Fibroblast of mammary gland (primary cell): ENCODE measurements at regions not wholly inside any gene's neighbourhood (a gene's known extent, or its start where the extent isn't known, plus 50 kb on each side); places are given as distances from the start of the nearest gene placed in this dataset.

ENCODE experiments used
- DNase-seq: peaks from one replicate; pipeline ENCODE4 v3.0.0-alpha.2; 2010; ENCODE audit warnings: low read depth
- H3K4me3 ChIP-seq: 2 replicates; pipeline ENCODE4 v1.5.1; 2011; ENCODE audit warnings: low read depth, mild to moderate bottlenecking, low read length, moderate library complexity; ENCODE audit not compliant: control insufficient read depth
- TF ChIP-seq, protein P1 (sequence below): conservative IDR thresholded peaks from 2 replicates; pipeline ENCODE4 v1.5.1; 2011; ENCODE audit warnings: low read depth, low read length, inconsistent platforms; ENCODE audit not compliant: control insufficient read depth, insufficient read depth

DNA sequence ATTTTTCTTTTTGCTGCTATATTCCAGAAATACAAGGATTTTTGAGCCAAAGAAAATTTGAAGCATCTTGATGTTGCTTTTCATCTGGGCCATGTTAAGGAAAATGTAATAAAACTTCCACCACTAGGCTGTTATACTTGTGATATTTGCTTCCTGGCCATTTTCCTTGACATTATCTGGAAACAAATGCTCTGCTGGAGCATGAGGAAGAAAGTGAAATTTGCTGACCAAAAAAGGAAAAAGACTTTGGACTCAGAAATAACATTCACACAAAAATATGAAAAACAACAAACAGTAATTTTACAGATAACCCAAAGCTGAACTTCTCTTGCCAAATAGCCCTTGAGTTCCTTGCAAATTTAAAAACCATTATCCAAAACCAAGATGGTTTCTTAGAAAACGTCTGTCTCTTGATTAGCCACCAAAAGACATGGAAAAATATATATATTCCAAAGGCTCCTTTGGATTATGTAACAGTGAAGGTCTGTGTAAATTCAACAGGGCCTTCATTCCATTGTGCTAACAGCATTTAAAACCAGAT is 344.5 kb downstream of the LMX1A start:
- no peak for DNase-seq
- no peak overlapping the region for H3K4me3 ChIP-seq
- TF ChIP-seq, protein P1, sequence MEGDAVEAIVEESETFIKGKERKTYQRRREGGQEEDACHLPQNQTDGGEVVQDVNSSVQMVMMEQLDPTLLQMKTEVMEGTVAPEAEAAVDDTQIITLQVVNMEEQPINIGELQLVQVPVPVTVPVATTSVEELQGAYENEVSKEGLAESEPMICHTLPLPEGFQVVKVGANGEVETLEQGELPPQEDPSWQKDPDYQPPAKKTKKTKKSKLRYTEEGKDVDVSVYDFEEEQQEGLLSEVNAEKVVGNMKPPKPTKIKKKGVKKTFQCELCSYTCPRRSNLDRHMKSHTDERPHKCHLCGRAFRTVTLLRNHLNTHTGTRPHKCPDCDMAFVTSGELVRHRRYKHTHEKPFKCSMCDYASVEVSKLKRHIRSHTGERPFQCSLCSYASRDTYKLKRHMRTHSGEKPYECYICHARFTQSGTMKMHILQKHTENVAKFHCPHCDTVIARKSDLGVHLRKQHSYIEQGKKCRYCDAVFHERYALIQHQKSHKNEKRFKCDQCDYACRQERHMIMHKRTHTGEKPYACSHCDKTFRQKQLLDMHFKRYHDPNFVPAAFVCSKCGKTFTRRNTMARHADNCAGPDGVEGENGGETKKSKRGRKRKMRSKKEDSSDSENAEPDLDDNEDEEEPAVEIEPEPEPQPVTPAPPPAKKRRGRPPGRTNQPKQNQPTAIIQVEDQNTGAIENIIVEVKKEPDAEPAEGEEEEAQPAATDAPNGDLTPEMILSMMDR = no peak

DNA sequence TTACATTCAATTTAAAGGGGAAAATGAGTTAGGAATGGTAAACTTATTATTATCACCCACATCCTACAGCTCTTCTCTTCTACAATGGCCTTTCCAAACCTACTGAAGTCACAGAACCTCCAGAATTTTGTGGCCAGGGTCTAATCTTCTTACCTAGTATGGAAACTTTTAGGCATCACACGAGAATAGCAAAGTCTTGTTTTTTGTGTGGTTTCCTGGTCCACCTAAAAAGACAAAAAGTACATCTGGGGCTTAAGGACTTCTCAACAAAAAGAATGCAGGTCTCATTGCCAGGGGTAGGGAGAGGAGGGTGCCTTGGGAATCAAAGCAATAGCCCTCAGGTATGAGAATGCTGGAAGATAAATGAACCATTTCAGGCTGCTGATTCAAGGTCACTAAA is 345.3 kb downstream of the LMX1A start:
- TF ChIP-seq, protein P1 = no peak
- H3K4me3 ChIP-seq = no peak overlapping the region
- DNase-seq = no peak

DNA sequence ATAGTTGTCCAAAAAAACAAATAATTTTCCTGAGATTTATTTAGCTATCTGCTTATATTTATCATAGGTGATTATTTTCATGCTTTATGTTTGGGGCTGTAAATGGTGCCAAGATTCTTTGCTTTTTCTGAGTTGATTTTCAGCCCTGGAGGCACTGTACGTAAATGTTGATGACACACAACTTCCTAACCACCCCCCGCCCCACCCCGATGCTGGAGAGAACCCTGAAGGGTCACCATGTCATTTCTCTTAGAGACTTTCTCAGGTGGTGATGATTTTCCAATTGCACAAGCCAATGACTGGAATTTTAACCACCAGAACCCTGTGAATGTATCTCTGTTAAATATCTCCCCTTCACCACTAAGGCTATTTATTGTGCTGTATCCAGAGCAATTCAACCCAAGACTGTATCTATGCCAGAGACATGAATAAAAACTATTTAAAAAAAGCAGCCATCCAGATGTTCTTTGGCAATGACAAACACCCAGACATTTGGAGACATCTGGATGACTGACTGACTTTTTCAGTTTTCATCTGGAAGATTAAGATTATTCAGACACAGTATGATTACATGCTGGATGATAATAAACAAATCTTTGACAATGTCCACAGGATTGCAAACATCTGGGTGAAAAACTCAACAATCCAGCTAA is 346.0 kb downstream of the LMX1A start:
- no peak for DNase-seq
- TF ChIP-seq, protein P1 = no peak
- H3K4me3 ChIP-seq = no peak overlapping the region

DNA sequence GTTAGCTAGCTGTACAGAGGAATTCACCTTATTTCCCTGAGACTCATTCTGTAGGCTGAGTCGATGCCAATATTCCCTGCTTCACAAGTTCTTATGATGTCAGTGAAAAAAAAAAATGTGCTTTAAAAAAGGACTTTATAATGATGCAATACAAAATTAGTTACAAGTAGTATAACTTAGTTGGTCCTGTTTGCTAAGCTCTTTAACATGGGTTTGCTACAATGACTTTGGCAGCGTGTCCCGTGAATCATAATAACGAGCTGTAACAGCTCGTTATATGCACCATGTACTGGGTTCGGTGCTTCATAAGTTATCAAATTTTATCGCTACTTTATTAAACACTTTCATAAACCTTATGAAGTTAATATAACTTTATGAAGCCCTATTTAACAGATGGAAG is 349.7 kb downstream of the LMX1A start:
- no peak overlapping the region for H3K4me3 ChIP-seq
- TF ChIP-seq, protein P1 = no peak
- no peak for DNase-seq

DNA sequence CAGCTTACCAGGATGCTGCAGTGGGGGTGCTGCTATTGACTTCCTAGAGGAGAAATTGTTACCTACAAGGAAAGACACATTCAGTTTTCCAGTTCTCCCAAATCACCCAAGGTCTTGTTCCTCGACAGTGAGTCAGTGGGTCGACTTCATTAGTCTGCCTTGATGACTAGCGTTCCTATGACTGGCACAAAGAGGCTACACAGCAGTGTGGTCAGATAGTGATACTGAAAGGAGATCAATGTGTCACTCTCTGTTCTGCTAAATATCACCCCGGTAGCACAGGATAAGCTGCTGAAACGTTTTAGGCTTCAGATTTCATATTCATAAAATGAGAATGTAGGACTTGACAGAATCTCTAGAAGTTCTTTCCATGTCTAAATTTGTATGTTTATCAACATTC is 357.4 kb downstream of the LMX1A start:
- TF ChIP-seq, protein P1 = no peak
- no peak for DNase-seq

DNA sequence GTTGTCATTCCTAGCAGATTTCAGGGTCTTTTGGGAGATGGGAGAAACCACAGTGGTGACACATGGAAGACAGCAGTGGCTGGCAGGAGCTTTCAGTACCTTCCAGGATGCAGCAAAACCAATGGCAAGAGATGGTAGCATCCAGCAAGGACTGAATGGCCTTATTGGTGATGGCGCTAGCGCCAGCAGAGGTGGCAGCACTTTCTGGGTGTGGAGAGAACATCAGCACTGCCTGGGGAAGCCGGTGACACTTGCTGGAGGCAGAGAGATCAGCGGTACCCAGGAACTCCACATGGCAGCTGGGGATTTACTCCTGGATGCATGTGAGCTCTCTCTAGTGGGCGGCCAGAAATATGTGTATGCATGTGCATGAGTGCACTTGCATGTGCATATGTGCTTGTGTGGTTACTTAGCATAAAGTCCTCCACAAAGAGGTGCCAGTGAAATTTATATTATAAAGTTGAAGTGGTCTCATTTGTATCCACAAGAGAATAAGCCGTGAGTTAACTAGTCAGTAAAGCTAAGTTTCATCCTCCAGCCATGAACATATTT is 364.7 kb downstream of the LMX1A start:
- H3K4me3 ChIP-seq = no peak overlapping the region
- TF ChIP-seq, protein P1 = no peak
- no peak for DNase-seq

More for the DNA sequence above, 357.4 kb downstream of the LMX1A start:
- no peak overlapping the region for H3K4me3 ChIP-seq
